ENCODE measurements at regions not wholly inside any gene's neighbourhood (a gene's known extent, or its start where the extent isn't known, plus 50 kb on each side); places are given as distances from the start of the nearest gene placed in this dataset.
A peak's percentile ranks its signal among the peaks of the same experiment; 100 is the strongest.

GRCh38 chr7:153942036-153942435 is 110.2 kb upstream of the DPP6 start:
- 83 to 84% methylated on average over 7 of the region's 7 CpGs for WGBS, 2 donors
- peak overlapping the region; percentile 52 to 78 (median 64) for H3K27ac ChIP-seq

GRCh38 chr7:153943457-153943856 is 108.7 kb upstream of the DPP6 start:
- no peak overlapping the region for H3K27ac ChIP-seq
- no peaks in the 10 kb centered on the region for H3K36me3 ChIP-seq
- no peak overlapping the region for H3K4me3 ChIP-seq (replicated peaks in 1 of 3)
- WGBS, 2 donors: 70 to 72% methylated on average over 4 of the region's 4 CpGs
- no peaks in the 10 kb centered on the region for H3K9me3 ChIP-seq
- no peak for DNase-seq
- H3K4me1 ChIP-seq: peaks cover 51 to 56% of the 10 kb centered on the region in 2 donors
- no peaks in the 10 kb centered on the region for H3K27me3 ChIP-seq
- intact Hi-C loops (cut with DNase I): no loop called here
- TF ChIP-seq POLR2A (IDR thresholded peaks at IDR 0.05) (no peak), CTCF (IDR thresholded peaks at IDR 0.05) (no peak)

More at GRCh38 chr7:153942036-153942435, 110.2 kb upstream of the DPP6 start:
- Histone ChIP-seq H3K4me3 (replicated peaks in 1 of 3) (no peak overlapping the region), H3K9me3 (no peaks in the 10 kb centered on the region), H3K27me3 (no peaks in the 10 kb centered on the region), H3K4me1 (peaks cover 43 to 46% of the 10 kb centered on the region in 2 donors), H3K36me3 (no peaks in the 10 kb centered on the region)
- TF ChIP-seq POLR2A (IDR thresholded peaks at IDR 0.05): no peak
- no peak for TF ChIP-seq CTCF (IDR thresholded peaks at IDR 0.05)
- intact Hi-C loops (cut with DNase I): no loop called here
- peak in 1 of 2 donors; percentile 21 for DNase-seq

GRCh38 chr7:153943861-153944260 is 108.3 kb upstream of the DPP6 start:
- WGBS, 2 donors: 78 to 81% methylated on average over 12 of the region's 12 CpGs
- Histone ChIP-seq H3K36me3 (no peaks in the 10 kb centered on the region), H3K27me3 (no peaks in the 10 kb centered on the region), H3K27ac (no peak overlapping the region), H3K4me1 (peaks cover 51 to 56% of the 10 kb centered on the region in 2 donors), H3K4me3 (replicated peaks in 1 of 3) (no peak overlapping the region), H3K9me3 (no peaks in the 10 kb centered on the region)
- DNase-seq: no peak
- intact Hi-C loops (cut with DNase I): no loop called here
- TF ChIP-seq CTCF (IDR thresholded peaks at IDR 0.05) (no peak), POLR2A (IDR thresholded peaks at IDR 0.05) (no peak)

- no peak overlapping the region for H3K27ac ChIP-seq
- peaks cover 24 to 30% of the 10 kb centered on the region in 2 donors for H3K4me1 ChIP-seq
- H3K4me3 ChIP-seq (replicated peaks in 1 of 3): no peak overlapping the region
- H3K36me3 ChIP-seq: no peaks in the 10 kb centered on the region
- intact Hi-C loops (cut with DNase I): no loop called here
- H3K27me3 ChIP-seq: no peaks in the 10 kb centered on the region
- 24 to 28% methylated on average over 2 of the region's 2 CpGs for WGBS, 2 donors
- TF ChIP-seq CTCF (IDR thresholded peaks at IDR 0.05): peak in 4 of 6 experiments; percentile 35 to 53 (median 50)
- TF ChIP-seq POLR2A (IDR thresholded peaks at IDR 0.05): no peak
- no peak for DNase-seq
- H3K9me3 ChIP-seq: no peaks in the 10 kb centered on the region
Observed at GRCh38 chr7:153948060-153948459, 104.1 kb upstream of the DPP6 start.

GRCh38 chr7:153951316-153951715 is 100.9 kb upstream of the DPP6 start:
- no peaks in the 10 kb centered on the region for H3K9me3 ChIP-seq
- no peak overlapping the region for H3K27ac ChIP-seq
- intact Hi-C loops (cut with DNase I): no loop called here
- no peaks in the 10 kb centered on the region for H3K27me3 ChIP-seq
- 72 to 83% methylated on average over 10 of the region's 10 CpGs for WGBS, 2 donors
- peaks cover 11 to 14% of the 10 kb centered on the region in 2 donors for H3K4me1 ChIP-seq
- DNase-seq: no peak
- TF ChIP-seq POLR2A (IDR thresholded peaks at IDR 0.05): no peak
- TF ChIP-seq CTCF (IDR thresholded peaks at IDR 0.05): no peak
- H3K36me3 ChIP-seq: no peaks in the 10 kb centered on the region
- no peak overlapping the region for H3K4me3 ChIP-seq (replicated peaks in 1 of 3)

Data from thyroid gland (tissue), 4 donors.